GM19239 (cell line): ENCODE measurements at regions not wholly inside any gene's neighbourhood (a gene's known extent, or its start where the extent isn't known, plus 50 kb on each side); places are given as distances from the start of the nearest gene placed in this dataset.

Source experiments
- DNase-seq: peaks from one replicate; pipeline ENCODE4 v3.0.0; 2011; ENCODE audit warnings: low spot score; ENCODE audit not compliant: insufficient read length
- FAIRE-seq: peaks from 2 replicates; lab custom pipeline; 2011; peaks lifted over from hg19 to GRCh38; lab: Jason Lieb, UNC

DNA sequence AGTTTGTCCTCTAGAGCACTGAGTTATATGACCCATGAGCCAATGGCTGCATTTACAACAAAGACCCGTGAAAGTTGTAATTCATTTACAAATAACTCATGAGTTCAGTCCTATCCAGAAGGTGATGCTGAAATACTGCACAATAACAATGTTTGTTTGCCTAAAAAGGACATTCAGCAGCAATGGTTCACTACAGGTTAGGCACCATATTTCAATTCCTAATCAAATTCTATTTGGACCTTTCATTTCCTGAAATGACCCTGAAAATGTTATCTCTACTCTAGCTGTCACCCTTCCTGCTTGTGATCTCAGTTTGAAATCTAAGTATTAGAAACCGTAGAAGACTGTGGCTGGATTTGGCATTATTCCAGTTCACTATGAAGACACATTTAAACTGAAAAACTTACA is 191.2 kb upstream of the SAMSN1 start:
- DNase-seq (no peak), FAIRE-seq (peak; percentile 58)

DNA sequence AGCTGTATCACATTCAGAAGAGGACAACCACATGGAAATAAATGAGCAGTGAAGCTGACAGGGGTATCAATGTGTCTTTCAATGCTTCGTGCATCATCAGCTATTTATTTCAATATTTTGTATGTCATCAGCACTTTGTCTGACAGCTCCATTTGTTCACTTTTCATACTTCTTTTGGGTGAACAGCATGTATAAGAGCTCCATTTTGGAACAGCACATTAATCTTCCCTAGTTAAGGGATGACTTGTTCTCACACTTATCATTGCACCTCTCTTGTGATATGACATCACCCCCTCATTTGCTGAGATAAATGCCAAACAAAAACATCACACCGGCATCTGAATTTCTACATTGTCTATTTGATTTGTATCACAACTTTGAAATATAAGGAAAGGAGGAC is 190.6 kb upstream of the SAMSN1 start:
- DNase-seq (no peak), FAIRE-seq (peak; percentile 18)

DNA sequence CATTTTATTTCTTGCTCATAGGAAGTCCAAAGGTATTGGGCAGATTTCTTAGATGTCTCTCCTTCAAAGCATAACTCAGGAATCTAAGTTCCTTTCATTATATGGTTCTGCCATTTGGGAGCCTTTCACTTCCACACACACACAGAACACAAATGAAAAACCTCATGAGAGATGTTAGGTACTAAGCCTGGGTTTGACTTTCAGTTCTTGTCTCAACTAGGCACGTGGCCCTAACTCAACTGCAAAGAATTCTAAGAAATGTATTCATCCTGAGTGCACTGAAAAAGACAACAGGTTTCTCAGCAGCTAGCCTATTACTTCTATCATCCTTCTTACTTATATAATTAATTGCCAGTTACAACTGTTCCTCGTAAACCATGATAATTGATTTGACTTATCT is 190.0 kb upstream of the SAMSN1 start:
- peak; percentile 79 for FAIRE-seq
- peak; percentile 1 for DNase-seq

DNA sequence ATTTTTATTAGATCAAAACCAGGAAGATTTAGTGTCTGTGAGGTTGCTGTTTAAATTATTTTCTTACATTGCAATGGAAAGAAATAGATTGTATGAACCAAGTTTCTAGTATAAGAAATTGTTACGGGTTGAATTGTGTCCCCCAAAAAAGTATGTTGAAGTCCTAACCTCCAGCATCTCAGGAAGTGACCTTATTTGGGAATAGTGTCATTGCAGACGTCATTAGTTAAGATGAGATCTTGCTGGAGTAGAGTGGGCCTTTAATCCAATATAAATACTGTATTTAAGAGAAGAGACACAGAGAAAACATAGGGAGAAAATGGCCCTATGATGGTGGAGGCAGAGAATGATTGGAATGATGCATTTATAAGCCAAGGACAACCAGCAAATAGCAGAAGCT is 188.7 kb upstream of the SAMSN1 start:
- no peak for FAIRE-seq
- DNase-seq: no peak

DNA sequence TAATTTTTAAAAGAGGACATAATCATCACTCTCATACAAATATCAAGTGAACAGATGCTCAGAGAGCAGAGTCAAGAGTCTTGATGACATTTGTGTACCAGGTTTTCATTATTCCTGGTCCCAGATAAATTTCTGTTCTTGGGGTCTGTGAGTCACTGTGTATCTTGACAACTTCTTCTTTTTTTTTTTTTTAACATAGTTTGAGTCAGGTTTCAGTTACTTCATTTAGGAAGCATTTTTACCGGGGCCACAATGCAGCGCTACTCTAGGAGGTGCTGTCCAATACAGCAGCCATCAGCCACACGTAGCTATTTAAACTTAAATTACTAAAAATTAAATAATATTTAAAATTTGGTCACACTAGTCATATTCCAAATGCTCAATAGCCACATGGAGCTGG is 188.1 kb upstream of the SAMSN1 start:
- FAIRE-seq: no peak

DNA sequence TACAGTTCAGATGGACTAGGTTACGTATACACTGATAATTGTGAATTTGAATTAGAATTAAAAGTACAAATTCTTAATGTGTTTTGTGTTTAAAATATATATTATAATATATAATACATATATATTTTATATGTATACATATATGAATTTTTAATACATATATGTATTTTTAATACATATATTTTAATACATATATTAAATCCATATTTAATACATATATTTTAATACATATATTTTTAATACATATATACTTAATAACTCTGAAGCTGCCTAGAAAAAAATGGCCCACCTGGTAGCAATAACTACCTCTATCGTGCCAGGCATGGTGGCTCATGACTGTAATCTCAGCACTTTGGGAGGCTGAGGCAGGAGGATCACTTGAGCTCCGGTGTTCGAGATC is 179.1 kb upstream of the SAMSN1 start:
- DNase-seq (no peak), FAIRE-seq (no peak)

More for the DNA sequence above, 188.1 kb upstream of the SAMSN1 start:
- no peak for DNase-seq

DNA sequence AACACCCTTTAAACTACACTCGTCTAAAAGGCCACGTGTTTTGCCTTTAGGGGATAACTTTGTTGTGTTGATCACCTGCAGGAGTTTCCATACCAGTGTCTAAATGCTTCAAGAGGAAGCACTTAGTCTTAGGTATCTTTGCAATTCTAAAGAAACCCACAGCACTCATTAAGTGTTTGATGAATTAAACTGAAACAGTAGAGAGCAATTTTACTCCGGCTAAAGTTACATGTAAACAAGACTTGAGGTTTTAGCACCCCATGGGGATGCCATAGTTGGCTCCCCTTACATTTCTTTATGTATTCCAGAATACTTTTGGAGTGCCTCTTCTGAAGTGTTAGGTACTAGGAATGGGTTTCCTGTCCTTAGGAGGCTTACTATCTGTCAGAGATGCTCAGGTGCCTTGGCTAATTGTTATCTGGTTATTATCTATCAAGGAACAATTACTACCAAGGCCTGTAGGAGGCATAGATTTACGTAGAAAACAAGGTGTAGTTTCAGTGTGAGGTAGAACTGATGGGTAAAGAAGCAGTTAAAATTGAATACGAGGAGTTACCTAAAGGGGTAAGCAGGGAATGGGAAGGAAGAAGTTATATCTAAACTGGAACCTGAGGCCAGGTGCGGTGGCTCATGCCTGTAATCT is 176.8 kb upstream of the SAMSN1 start:
- FAIRE-seq (no peak), DNase-seq (no peak)

DNA sequence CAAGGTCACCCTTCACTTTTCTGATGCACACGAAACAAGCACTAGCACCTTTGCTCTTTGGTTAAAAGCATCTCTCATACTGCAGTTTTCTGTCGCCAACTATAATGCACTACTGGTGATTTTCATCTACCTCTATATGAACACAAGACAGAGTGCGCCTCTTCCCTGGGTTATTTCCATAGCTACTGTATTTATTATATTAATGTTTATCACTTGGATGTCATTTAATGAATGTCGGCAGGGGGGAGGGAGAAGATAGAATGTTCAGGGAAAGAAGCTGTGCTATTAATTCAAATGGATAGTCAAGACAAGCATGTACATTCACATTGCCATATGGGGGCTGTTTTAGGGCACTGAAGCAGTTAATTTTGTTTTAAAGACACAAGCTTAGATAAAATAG is 174.1 kb upstream of the SAMSN1 start:
- no peak for FAIRE-seq
- DNase-seq: no peak

DNA sequence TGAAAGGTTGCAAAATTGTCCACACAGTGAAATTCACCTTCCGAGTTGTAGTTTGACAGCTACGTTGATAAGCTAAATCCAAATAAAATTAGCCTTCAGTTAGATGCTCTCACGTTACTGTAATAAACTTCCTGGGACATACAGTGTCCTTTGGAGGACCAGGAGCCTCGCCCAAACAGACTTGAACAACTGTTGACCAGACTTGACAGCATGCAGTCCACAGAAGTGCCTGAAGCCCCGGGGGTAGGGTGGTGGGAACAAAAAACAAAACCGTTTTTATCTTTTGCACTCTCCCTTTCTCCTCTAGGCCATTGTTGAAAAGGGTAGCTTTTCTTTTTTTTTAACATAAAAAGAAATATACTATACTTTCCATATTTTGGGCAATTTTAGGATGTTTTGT is 172.8 kb upstream of the SAMSN1 start:
- DNase-seq: no peak
- FAIRE-seq: no peak

DNA sequence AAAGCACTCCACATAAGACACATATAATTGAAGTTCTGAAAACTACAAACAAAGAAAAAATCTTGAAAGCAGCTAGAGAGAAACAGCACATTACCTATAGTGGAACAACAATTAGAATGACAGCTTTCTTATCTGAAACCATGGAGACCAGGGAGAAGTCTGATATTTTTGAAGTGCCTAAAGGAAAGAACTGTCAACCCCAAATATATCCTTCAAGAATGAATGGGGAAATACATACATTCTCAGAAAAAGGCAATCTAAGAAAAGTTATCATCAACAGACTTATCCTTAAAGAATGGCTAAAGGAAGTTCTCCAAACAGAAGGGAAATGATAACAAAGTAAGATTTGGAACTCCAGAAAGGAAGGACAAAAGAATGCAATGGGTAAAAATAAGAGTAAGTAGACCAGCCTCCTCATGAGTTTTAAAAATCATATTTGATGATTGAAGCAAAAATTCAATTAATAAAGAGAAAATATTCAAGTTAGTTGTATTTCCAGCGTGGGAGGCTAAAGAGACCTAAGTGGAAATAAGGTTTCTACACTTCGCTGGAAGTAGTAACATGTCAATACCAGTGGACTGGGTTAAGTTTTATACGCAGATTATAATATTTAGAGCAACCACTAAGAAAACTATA is 170.8 kb upstream of the SAMSN1 start:
- FAIRE-seq (no peak), DNase-seq (no peak)

DNA sequence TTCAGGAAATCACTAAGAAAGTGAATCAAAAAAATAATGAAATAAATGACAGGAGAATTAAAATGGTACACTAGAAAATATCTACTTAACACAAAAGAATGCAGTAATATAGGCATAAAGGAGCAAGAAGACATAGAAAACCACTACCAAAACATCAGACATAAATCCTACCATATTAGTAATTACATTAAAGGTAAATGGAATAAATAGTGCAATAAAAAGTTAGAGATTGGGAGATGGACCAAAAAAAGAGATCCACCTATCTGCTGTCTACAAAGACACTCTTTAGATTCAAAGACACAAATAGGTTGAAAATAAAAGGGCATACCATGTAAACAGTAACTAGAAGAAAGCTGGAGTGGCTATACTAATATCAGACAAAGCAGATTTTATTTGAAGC is 167.0 kb upstream of the SAMSN1 start:
- no peak for FAIRE-seq

DNA sequence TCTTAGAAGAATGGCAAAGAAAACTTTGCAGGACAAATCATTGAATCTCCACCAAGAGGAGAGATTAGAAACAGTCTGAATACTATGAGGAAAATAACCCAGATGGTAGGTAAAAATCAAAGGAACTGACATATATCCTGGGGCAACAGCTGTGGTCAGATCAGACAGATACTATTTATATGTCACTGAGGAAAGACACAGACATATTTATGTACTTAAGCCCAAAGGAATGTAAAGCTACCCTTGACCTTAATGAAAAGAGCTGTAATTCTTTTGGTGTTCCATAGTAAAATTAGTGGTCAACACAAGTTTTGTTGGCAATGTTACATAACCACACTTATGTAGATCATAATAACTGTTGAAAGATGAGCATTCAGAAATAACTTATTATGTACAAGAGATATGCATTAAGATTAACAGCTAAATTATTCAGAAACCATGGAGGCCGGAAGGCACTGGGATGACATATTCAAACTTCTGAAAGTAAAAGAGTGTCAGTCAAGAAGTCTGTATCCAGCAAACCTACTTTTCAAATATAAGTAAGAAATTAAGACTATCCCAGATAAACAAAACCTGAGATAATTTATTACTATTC is 166.1 kb upstream of the SAMSN1 start:
- FAIRE-seq: no peak
- DNase-seq: no peak

More for the DNA sequence above, 167.0 kb upstream of the SAMSN1 start:
- no peak for DNase-seq

DNA sequence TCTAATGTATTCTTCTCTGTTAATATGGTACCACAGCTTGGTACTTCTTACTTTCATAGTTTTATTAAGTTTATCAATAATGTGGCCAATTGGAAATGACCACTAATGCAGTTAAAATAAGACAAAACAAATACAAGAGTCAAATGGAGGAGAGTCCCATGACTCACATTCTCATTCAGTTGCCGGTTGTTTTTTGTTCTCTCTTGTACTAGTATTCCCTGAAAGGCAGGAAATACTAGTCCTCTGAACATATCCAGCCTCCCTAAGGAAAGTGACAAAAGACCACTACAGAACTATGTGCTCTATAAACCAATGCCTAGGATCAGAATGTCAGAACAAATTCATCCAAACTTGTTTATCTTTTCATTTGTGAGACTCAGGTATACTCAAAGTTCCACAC is 165.2 kb upstream of the SAMSN1 start:
- FAIRE-seq (no peak), DNase-seq (no peak)

DNA sequence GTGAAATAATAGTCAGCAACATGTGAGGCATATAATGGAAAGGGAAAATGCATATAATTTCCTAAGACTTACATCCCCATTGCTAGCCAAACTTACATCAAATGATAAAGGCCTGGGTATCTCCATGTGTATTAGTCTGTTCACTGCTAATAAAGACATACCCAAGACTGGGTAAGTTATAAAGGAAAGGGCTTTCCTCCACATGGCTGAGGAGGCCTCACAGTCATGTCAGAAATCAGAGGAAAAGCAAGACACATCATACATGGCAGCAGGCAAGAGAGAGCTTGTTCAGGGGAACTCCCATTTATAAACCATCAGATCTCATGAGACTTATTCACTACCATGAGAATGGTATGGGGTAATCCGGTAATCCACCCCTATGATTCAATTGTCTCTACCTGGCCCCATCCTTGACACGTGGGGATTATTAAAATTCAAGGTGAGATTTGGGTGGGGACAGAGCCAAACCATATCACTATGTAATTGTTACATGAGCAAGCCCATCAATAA is 161.5 kb upstream of the SAMSN1 start:
- FAIRE-seq (no peak), DNase-seq (no peak)

DNA sequence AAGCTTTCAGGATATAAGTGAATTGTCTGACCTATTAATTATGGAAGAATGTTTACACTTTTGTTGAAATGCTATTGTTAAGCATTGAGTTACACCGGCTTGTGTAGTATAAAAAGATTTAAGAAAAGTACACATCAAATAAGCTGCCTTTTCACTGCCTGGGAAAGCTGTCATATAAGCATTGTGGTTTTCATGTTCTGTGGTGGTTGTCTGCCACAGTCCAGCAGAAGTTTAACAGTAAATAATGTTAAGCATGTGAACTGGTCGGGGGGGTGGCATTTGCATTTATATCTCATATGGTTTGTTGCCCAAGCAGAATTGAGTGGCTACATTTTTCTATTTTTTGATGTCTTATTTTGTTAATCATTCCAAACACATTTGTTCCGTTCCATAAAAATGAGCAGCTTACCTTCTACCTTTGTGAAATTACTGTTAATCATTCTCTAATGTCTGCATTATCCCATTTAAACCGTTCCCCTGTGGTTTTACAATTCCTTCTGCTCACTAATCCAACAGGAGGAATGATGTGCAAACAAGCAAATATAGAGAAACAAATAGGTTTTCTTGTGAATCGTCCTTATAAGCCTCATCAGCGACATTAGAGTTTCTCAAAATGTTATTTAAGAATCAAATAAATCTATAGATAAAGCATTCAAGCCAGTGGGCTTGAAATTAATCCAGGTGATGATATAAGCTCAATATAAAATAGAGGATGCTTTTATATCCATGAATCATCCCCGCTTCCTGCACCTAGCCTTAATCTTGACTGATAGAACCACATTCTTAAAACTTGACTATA is 160.8 kb upstream of the SAMSN1 start:
- DNase-seq: no peak
- FAIRE-seq: no peak

DNA sequence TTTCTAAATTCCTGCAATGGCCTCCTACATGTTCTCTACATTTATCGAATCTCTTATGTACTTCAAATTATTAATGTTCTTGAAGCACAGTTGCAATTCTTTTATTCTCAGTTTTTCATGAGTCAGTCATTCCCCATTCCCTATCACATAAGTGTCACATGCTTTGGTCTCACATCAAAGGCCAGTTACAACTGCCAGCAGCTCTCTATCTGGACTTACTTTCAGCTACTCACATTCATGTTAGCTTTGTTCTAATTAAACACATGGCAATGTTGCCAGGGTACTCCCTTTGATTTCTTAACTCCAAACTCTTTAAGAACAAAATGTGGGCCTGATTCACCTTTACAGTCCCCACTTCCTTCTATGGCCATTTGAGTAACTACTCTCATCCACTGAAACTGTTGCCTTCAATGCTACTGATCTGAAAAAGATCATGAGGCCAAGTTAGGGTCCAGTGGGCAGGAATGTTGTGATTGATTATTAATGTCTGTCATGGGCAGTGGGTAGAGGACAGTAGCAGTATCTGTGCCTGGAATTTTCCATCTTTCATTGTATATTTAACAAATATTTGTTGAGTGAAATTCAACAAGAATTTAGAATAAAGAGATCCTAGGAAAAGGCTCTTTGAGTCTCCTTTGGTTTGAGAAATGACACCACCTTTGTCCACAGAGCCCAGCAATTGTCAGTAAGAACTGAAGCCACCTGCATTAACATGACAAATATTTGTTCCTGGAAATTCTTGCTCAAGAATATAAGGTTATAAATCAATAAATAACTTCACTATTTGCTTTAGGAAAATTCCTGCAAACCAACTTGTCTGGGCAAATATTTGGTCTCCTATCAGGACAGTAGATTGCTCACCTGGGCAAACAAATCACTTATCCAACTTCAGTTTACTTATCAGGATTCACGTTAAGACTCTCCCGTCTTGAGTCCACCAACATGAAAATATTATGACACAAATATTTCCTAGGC is 153.6 kb upstream of the SAMSN1 start:
- FAIRE-seq: no peak

DNA sequence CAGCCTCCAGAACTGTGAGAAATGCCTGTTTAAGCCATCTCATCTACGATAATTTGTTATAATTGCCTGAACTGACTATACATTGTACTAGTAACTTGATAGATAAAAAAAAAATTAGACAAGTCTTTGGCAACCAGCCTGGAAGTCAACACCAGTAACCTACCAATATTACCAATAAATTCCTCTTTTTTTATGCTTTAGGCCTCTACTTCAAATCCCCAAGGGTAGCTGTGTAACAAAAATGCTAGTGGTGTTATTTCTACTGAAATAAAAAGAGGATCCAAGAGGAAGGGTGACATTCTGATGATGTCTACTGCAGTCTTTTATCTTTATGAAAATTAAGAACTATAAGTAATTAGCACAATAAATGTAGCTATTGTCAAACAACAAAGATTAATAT is 151.7 kb upstream of the SAMSN1 start:
- DNase-seq: no peak
- no peak for FAIRE-seq

More for the DNA sequence above, 153.6 kb upstream of the SAMSN1 start:
- no peak for DNase-seq

DNA sequence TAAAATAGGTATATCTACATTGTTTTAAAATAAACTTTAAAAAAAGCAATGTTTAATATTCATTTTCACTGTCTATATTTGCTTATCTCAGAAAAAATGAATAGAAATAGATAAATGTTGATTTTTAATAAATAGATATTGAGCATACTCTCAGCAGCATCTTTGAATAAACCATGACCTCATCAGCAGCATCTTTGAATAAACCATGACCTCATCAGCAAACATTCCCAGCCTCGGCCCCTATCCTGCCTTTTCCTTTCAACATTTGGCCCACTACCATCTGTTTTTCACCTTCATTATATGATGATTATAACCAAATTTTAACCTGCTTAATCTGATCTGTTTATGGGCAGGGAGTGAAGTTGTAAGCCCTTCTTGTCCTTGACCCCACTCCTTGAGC is 148.7 kb upstream of the SAMSN1 start:
- FAIRE-seq (no peak), DNase-seq (no peak)

DNA sequence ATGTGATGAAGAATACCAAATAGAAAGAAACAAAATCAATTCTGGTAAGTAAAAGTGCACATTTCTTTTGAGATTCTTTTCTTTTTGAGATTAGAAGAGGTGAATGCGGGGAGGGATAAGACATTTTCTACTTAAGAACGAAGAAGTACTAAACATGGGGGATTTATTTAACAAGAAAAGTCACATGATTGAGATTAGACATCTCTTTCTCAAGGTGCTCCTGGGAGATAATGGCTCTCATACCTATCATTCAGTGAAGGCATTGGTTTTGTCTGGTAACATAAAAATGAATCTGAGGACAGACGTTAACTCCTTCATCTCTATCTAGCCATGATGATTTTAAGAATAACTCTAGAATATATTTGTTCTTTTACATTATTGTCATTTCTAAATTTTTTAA is 147.9 kb upstream of the SAMSN1 start:
- DNase-seq (no peak), FAIRE-seq (no peak)

DNA sequence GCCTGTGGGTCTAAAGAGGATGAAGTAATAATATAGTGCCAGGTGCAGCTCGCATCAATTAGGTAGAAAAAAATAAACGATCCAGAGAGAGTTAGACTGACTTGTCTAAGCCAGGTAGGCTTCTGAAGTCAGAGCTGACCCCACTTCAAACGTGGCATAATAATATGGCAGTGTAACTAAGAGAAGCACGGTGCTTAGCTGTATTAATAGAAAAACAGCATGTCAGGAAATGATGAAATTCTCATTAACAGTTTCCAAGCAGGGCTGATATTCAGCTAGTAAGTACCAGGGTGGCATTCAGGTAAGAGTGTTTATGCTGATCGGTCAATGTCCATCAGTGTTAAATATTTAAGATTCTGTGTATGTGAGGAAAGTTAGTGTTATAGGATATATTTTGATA is 145.8 kb upstream of the SAMSN1 start:
- DNase-seq (no peak), FAIRE-seq (no peak)
